ENCODE measurements at regions not wholly inside any gene's neighbourhood (a gene's known extent, or its start where the extent isn't known, plus 50 kb on each side); places are given as distances from the start of the nearest gene placed in this dataset.

GRCh38 chr6:141492521-141493284 lies 640.0 kb upstream of the GJE1 start:
- Mint-ChIP-seq H3K4me3 (ENCODE audit: unreplicated experiment) (no peak overlapping the region), H3K36me3 (ENCODE audit: low read depth, unreplicated experiment) (no peaks in the 10 kb centered on the region), H3K27me3 (ENCODE audit: low read depth, unreplicated experiment) (no peaks in the 10 kb centered on the region), H3K27ac (ENCODE audit: unreplicated experiment) (no peak overlapping the region), H3K9me3 (ENCODE audit: unreplicated experiment) (no peaks in the 10 kb centered on the region), H3K4me1 (ENCODE audit: low read depth, unreplicated experiment) (peaks cover 2% of the 10 kb centered on the region)
- H3K79me2 ChIP-seq (ENCODE audit: insufficient read depth, low read length): no peaks in the 10 kb centered on the region
- no peak overlapping the region for H3K4me2 ChIP-seq (ENCODE audit: low read length)
- H3K9ac ChIP-seq (ENCODE audit: low read length): no peak overlapping the region
- FAIRE-seq (no peak), DNase-seq (ENCODE audit: low read depth) (no peak)
- H3K27me3 ChIP-seq (ENCODE audit: insufficient read depth, low read length): no peaks in the 10 kb centered on the region
- no peaks in the 10 kb centered on the region for H4K20me1 ChIP-seq (ENCODE audit: insufficient read depth, low read length)
- H3K36me3 ChIP-seq (ENCODE audit: insufficient read depth, low read length): no peaks in the 10 kb centered on the region
- no peak overlapping the region for H2AFZ ChIP-seq (ENCODE audit: low read depth, low read length)
- no peaks in the 10 kb centered on the region for H3K9me3 ChIP-seq (ENCODE audit: insufficient read depth, low read depth, low read length)
- H3K4me3 ChIP-seq (ENCODE audit: insufficient read depth, low read depth, low read length): no peak overlapping the region
- H3K4me1 ChIP-seq (ENCODE audit: insufficient read depth, low read length): no peaks in the 10 kb centered on the region
- TF ChIP-seq CTCF (IDR thresholded peaks at IDR 0.05; ENCODE audit: insufficient read depth, low read depth, low read length) (no peak), EZH2 (IDR thresholded peaks at IDR 0.05; ENCODE audit: insufficient read depth, low read length) (no peak)
- H3K27ac ChIP-seq (ENCODE audit: low read depth, low read length): no peak overlapping the region

GRCh38 chr6:141491684-141492083 lies 641.0 kb upstream of the GJE1 start:
- Histone ChIP-seq H3K4me2 (ENCODE audit: low read length) (no peak overlapping the region), H2AFZ (ENCODE audit: low read depth, low read length) (no peak overlapping the region), H3K79me2 (ENCODE audit: insufficient read depth, low read length) (no peaks in the 10 kb centered on the region), H3K27me3 (ENCODE audit: insufficient read depth, low read length) (no peaks in the 10 kb centered on the region), H3K9me3 (ENCODE audit: insufficient read depth, low read depth, low read length) (no peaks in the 10 kb centered on the region), H4K20me1 (ENCODE audit: insufficient read depth, low read length) (no peaks in the 10 kb centered on the region), H3K9ac (ENCODE audit: low read length) (no peak overlapping the region), H3K27ac (ENCODE audit: low read depth, low read length) (no peak overlapping the region), H3K4me3 (ENCODE audit: insufficient read depth, low read depth, low read length) (no peak overlapping the region), H3K4me1 (ENCODE audit: insufficient read depth, low read length) (no peaks in the 10 kb centered on the region), H3K36me3 (ENCODE audit: insufficient read depth, low read length) (no peaks in the 10 kb centered on the region)
- DNase-seq (ENCODE audit: low read depth): no peak
- TF ChIP-seq EZH2 (IDR thresholded peaks at IDR 0.05; ENCODE audit: insufficient read depth, low read length): no peak
- no peak for TF ChIP-seq CTCF (IDR thresholded peaks at IDR 0.05; ENCODE audit: insufficient read depth, low read depth, low read length)
- H3K9me3 Mint-ChIP-seq (ENCODE audit: unreplicated experiment): no peaks in the 10 kb centered on the region
- no peak for FAIRE-seq
- no peaks in the 10 kb centered on the region for H3K27me3 Mint-ChIP-seq (ENCODE audit: low read depth, unreplicated experiment)
- H3K27ac Mint-ChIP-seq (ENCODE audit: unreplicated experiment): no peak overlapping the region
- peaks cover 2% of the 10 kb centered on the region for H3K4me1 Mint-ChIP-seq (ENCODE audit: low read depth, unreplicated experiment)
- no peaks in the 10 kb centered on the region for H3K36me3 Mint-ChIP-seq (ENCODE audit: low read depth, unreplicated experiment)
- no peak overlapping the region for H3K4me3 Mint-ChIP-seq (ENCODE audit: unreplicated experiment)

GRCh38 chr6:141490982-141491381 lies 641.7 kb upstream of the GJE1 start:
- no peaks in the 10 kb centered on the region for H3K9me3 Mint-ChIP-seq (ENCODE audit: unreplicated experiment)
- H3K27ac Mint-ChIP-seq (ENCODE audit: unreplicated experiment): no peak overlapping the region
- H3K36me3 Mint-ChIP-seq (ENCODE audit: low read depth, unreplicated experiment): no peaks in the 10 kb centered on the region
- Histone ChIP-seq H3K79me2 (ENCODE audit: insufficient read depth, low read length) (no peaks in the 10 kb centered on the region), H3K4me3 (ENCODE audit: insufficient read depth, low read depth, low read length) (no peak overlapping the region), H3K36me3 (ENCODE audit: insufficient read depth, low read length) (no peaks in the 10 kb centered on the region), H3K4me2 (ENCODE audit: low read length) (no peak overlapping the region), H3K9ac (ENCODE audit: low read length) (no peak overlapping the region), H3K27me3 (ENCODE audit: insufficient read depth, low read length) (no peaks in the 10 kb centered on the region), H2AFZ (ENCODE audit: low read depth, low read length) (no peak overlapping the region), H4K20me1 (ENCODE audit: insufficient read depth, low read length) (no peaks in the 10 kb centered on the region), H3K27ac (ENCODE audit: low read depth, low read length) (no peak overlapping the region), H3K4me1 (ENCODE audit: insufficient read depth, low read length) (no peaks in the 10 kb centered on the region), H3K9me3 (ENCODE audit: insufficient read depth, low read depth, low read length) (no peaks in the 10 kb centered on the region)
- peaks cover 2% of the 10 kb centered on the region for H3K4me1 Mint-ChIP-seq (ENCODE audit: low read depth, unreplicated experiment)
- TF ChIP-seq EZH2 (IDR thresholded peaks at IDR 0.05; ENCODE audit: insufficient read depth, low read length) (no peak), CTCF (IDR thresholded peaks at IDR 0.05; ENCODE audit: insufficient read depth, low read depth, low read length) (no peak)
- H3K4me3 Mint-ChIP-seq (ENCODE audit: unreplicated experiment): no peak overlapping the region
- no peaks in the 10 kb centered on the region for H3K27me3 Mint-ChIP-seq (ENCODE audit: low read depth, unreplicated experiment)
- FAIRE-seq: no peak
- no peak for DNase-seq (ENCODE audit: low read depth)
